WTC11 (cell line): ENCODE measurements at regions not wholly inside any gene's neighbourhood (a gene's known extent, or its start where the extent isn't known, plus 50 kb on each side); places are given as distances from the start of the nearest gene placed in this dataset.

ENCODE experiments used
- ATAC-seq: fragments of 200-7000 bp; cut with Tn5 transposase; 2 replicates; pipeline ENCODE4 v1.10.0; 2021; ENCODE audit warnings: mild to moderate bottlenecking, moderate library complexity
- CTCF ChIA-PET: fragments of 300-600 bp; sonication (Branson Sonifier 250); formaldehyde crosslinking; loops from one replicate; lab custom pipeline; 2021; ENCODE audit warnings: antibody characterized with exemption; lab: Charles Lee
- POLR2A ChIA-PET: fragments of 350-600 bp; sonication (Branson Sonifier 250); formaldehyde crosslinking; loops from one replicate; lab custom pipeline; 2021; ENCODE audit warnings: antibody characterized with exemption; lab: Charles Lee
- DNase-seq: peaks from one replicate; pipeline ENCODE4 v3.0.0; 2021; ENCODE audit warnings: low spot score
- H3K27ac Mint-ChIP-seq: 2 replicates; pipeline ENCODE4 v1.8.0; 2021; ENCODE audit warnings: mixed read lengths
- H3K27me3 Mint-ChIP-seq: 2 replicates; pipeline ENCODE4 v1.8.0; 2021; ENCODE audit warnings: low read depth, mild to moderate bottlenecking, moderate library complexity, mixed read lengths
- H3K36me3 Mint-ChIP-seq: 2 replicates; pipeline ENCODE4 v1.8.0; 2021; ENCODE audit warnings: mixed read lengths
- H3K4me1 Mint-ChIP-seq: 2 replicates; pipeline ENCODE4 v1.8.0; 2022; ENCODE audit warnings: mixed read lengths
- H3K4me3 Mint-ChIP-seq: 2 replicates; pipeline ENCODE4 v1.8.0; 2021; ENCODE audit warnings: mild to moderate bottlenecking, moderate library complexity, mixed read lengths
- H3K9me3 Mint-ChIP-seq: 2 replicates; pipeline ENCODE4 v1.8.0; 2021; ENCODE audit warnings: mixed read lengths
- ATF2 ChIP-seq: sonication (generic); formaldehyde crosslinking; IDR thresholded peaks from 2 replicates; pipeline ENCODE4 v1.8.1; 2022; ENCODE audit warnings: low read depth, missing genetic modification reagents, borderline replicate concordance
- CREB1 ChIP-seq: sonication (generic); formaldehyde crosslinking; IDR thresholded peaks from 2 replicates; pipeline ENCODE4 v1.8.0; 2023; ENCODE audit warnings: mild to moderate bottlenecking, missing genetic modification reagents
- ESRRA ChIP-seq: sonication (generic); formaldehyde crosslinking; IDR thresholded peaks from 2 replicates; pipeline ENCODE4 v1.8.1; 2022; ENCODE audit warnings: mild to moderate bottlenecking, missing genetic modification reagents, borderline replicate concordance
- ETV6 ChIP-seq: sonication (generic); formaldehyde crosslinking; IDR thresholded peaks from 2 replicates; pipeline ENCODE4 v1.8.1; 2022; ENCODE audit warnings: mild to moderate bottlenecking, missing genetic modification reagents
- MXD4 ChIP-seq: fragments of 250-450 bp; sonication (Bioruptor Pico); IDR thresholded peaks from 2 replicates; pipeline ENCODE4 v1.8.0; 2021; ENCODE audit warnings: mild to moderate bottlenecking, moderate library complexity, borderline replicate concordance
- MYBL2 ChIP-seq: sonication (generic); formaldehyde crosslinking; IDR thresholded peaks from 2 replicates; pipeline ENCODE4 v1.8.1; 2023; ENCODE audit warnings: mild to moderate bottlenecking, moderate library complexity, missing genetic modification reagents
- OVOL2 ChIP-seq: fragments of 250-450 bp; sonication (Bioruptor Pico); IDR thresholded peaks from 2 replicates; pipeline ENCODE4 v1.9.0; 2021; ENCODE audit warnings: mild to moderate bottlenecking, borderline replicate concordance
- SMAD4 ChIP-seq: sonication (generic); formaldehyde crosslinking; IDR thresholded peaks from 2 replicates; pipeline ENCODE4 v1.8.0; 2022; ENCODE audit warnings: mild to moderate bottlenecking, missing genetic modification reagents
- TP53 ChIP-seq: sonication (generic); formaldehyde crosslinking; IDR thresholded peaks from 2 replicates; pipeline ENCODE4 v1.8.1; 2023; ENCODE audit warnings: mild to moderate bottlenecking, missing genetic modification reagents
- ZNF232 ChIP-seq: sonication (generic); formaldehyde crosslinking; IDR thresholded peaks from 2 replicates; pipeline ENCODE4 v1.8.0; 2022; ENCODE audit warnings: mild to moderate bottlenecking, missing genetic modification reagents
- ZNF416 ChIP-seq: fragments of 250-450 bp; sonication (Bioruptor Pico); IDR thresholded peaks from 2 replicates; pipeline ENCODE4 v1.9.0; 2021; ENCODE audit warnings: mild to moderate bottlenecking, inconsistent platforms
- ZNF512 ChIP-seq: sonication (generic); formaldehyde crosslinking; IDR thresholded peaks from 2 replicates; pipeline ENCODE4 v1.8.1; 2022; ENCODE audit warnings: missing genetic modification reagents, borderline replicate concordance
- TF ChIP-seq, protein P1 (sequence below): sonication (generic); formaldehyde crosslinking; IDR thresholded peaks from 2 replicates; pipeline ENCODE4 v1.8.0; 2023; ENCODE audit warnings: missing genetic modification reagents
- TF ChIP-seq, protein P2 (sequence below): fragments of 250-450 bp; sonication (Bioruptor Pico); IDR thresholded peaks from 2 replicates; pipeline ENCODE4 v2.1.2; 2022; ENCODE audit warnings: mild to moderate bottlenecking, moderate library complexity
- TF ChIP-seq, protein P3 (sequence below): sonication (generic); formaldehyde crosslinking; IDR thresholded peaks from 2 replicates; pipeline ENCODE4 v1.8.1; 2022; ENCODE audit warnings: mild to moderate bottlenecking, moderate library complexity, missing genetic modification reagents
- TF ChIP-seq, protein P4 (sequence below): sonication (generic); formaldehyde crosslinking; IDR thresholded peaks from 2 replicates; pipeline ENCODE4 v1.8.0; 2022; ENCODE audit warnings: mild to moderate bottlenecking, missing genetic modification reagents
- TF ChIP-seq, protein P5 (sequence below): sonication (generic); formaldehyde crosslinking; IDR thresholded peaks from 2 replicates; pipeline ENCODE4 v1.8.0; 2023; ENCODE audit warnings: mild to moderate bottlenecking, missing genetic modification reagents

DNA sequence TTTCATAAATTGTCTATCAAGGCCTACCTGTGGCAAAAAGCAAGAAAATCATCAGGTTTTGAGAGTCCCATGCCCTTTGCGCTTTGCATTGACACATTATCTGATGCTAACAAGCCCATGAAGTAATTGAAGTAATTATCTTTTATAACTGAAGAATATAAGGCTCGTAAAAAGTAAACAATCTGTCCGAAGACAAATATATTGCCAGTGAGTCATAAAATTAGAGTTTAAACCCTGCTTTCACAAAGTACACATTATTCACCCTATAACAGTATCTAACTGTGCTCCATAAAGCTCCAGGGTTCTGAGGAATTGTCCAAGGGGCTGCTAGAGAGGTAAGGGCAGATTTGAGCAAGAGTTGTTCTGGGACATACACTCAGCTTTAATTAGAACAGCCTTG lies 102.3 kb upstream of the PPP1R3A start (continued):
- no peak for TF ChIP-seq ZNF416 (CRISPR knock-in tag)
- TF ChIP-seq ATF2, result no peak
- TF ChIP-seq, protein P1, sequence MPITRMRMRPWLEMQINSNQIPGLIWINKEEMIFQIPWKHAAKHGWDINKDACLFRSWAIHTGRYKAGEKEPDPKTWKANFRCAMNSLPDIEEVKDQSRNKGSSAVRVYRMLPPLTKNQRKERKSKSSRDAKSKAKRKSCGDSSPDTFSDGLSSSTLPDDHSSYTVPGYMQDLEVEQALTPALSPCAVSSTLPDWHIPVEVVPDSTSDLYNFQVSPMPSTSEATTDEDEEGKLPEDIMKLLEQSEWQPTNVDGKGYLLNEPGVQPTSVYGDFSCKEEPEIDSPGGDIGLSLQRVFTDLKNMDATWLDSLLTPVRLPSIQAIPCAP (CRISPR knock-in tag), result no peak
- no peak for TF ChIP-seq TP53 (CRISPR knock-in tag)
- TF ChIP-seq SMAD4 (CRISPR knock-in tag), result no peak
- TF ChIP-seq, protein P2, sequence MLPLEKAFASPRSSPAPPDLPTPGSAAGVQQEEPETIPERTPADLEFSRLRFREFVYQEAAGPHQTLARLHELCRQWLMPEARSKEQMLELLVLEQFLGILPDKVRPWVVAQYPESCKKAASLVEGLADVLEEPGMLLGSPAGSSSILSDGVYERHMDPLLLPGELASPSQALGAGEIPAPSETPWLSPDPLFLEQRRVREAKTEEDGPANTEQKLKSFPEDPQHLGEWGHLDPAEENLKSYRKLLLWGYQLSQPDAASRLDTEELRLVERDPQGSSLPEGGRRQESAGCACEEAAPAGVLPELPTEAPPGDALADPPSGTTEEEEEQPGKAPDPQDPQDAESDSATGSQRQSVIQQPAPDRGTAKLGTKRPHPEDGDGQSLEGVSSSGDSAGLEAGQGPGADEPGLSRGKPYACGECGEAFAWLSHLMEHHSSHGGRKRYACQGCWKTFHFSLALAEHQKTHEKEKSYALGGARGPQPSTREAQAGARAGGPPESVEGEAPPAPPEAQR (CRISPR knock-in tag), result no peak
- no peak for TF ChIP-seq MYBL2
- TF ChIP-seq ESRRA (CRISPR knock-in tag), result no peak
- no peak for TF ChIP-seq ZNF232 (CRISPR knock-in tag)

GRCh38 chr7:114008696-114009095 lies 89.9 kb upstream of the PPP1R3A start:
- Mint-ChIP-seq H3K36me3 (no peaks in the 10 kb centered on the region), H3K4me3 (no peak overlapping the region), H3K9me3 (peaks cover 12% of the 10 kb centered on the region), H3K4me1 (no peaks in the 10 kb centered on the region), H3K27ac (no peak overlapping the region), H3K27me3 (no peaks in the 10 kb centered on the region)
- TF ChIP-seq, protein P3, sequence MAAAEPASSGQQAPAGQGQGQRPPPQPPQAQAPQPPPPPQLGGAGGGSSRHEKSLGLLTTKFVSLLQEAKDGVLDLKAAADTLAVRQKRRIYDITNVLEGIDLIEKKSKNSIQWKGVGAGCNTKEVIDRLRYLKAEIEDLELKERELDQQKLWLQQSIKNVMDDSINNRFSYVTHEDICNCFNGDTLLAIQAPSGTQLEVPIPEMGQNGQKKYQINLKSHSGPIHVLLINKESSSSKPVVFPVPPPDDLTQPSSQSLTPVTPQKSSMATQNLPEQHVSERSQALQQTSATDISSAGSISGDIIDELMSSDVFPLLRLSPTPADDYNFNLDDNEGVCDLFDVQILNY, result no peak
- TF ChIP-seq CREB1 (CRISPR knock-in tag), result no peak
- TF ChIP-seq, protein P4, sequence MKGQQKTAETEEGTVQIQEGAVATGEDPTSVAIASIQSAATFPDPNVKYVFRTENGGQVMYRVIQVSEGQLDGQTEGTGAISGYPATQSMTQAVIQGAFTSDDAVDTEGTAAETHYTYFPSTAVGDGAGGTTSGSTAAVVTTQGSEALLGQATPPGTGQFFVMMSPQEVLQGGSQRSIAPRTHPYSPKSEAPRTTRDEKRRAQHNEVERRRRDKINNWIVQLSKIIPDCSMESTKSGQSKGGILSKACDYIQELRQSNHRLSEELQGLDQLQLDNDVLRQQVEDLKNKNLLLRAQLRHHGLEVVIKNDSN (CRISPR knock-in tag), result no peak
- no peak for TF ChIP-seq ETV6
- TF ChIP-seq OVOL2 (CRISPR knock-in tag), result no peak
- no peak for TF ChIP-seq TP53 (CRISPR knock-in tag)
- no peak for TF ChIP-seq ZNF512 (CRISPR knock-in tag)
- TF ChIP-seq, protein P5, sequence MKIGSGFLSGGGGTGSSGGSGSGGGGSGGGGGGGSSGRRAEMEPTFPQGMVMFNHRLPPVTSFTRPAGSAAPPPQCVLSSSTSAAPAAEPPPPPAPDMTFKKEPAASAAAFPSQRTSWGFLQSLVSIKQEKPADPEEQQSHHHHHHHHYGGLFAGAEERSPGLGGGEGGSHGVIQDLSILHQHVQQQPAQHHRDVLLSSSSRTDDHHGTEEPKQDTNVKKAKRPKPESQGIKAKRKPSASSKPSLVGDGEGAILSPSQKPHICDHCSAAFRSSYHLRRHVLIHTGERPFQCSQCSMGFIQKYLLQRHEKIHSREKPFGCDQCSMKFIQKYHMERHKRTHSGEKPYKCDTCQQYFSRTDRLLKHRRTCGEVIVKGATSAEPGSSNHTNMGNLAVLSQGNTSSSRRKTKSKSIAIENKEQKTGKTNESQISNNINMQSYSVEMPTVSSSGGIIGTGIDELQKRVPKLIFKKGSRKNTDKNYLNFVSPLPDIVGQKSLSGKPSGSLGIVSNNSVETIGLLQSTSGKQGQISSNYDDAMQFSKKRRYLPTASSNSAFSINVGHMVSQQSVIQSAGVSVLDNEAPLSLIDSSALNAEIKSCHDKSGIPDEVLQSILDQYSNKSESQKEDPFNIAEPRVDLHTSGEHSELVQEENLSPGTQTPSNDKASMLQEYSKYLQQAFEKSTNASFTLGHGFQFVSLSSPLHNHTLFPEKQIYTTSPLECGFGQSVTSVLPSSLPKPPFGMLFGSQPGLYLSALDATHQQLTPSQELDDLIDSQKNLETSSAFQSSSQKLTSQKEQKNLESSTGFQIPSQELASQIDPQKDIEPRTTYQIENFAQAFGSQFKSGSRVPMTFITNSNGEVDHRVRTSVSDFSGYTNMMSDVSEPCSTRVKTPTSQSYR, result no peak
- no peak for TF ChIP-seq MXD4 (CRISPR knock-in tag)
- ChIA-PET CTCF (no interaction called here), POLR2A (no interaction called here)
- no peak for ATAC-seq
- DNase-seq, result no peak
